ELF-1 (cell line): ENCODE measurements at regions not wholly inside any gene's neighbourhood (a gene's known extent, or its start where the extent isn't known, plus 50 kb on each side); places are given as distances from the start of the nearest gene placed in this dataset.
A peak's percentile ranks its signal among the peaks of the same experiment; 100 is the strongest.

Experiments used
- DNase-seq: peaks from one replicate; pipeline ENCODE4 v3.0.0-alpha.2; 2016; ENCODE audit warnings: low read depth, low spot score

- no peak for DNase-seq
These were observed 804.4 kb upstream of the CELF4 start for GRCh38 chr18:38369772-38370690.

GRCh38 chr18:38368886-38369285 is 803.3 kb upstream of the CELF4 start:
- no peak for DNase-seq

GRCh38 chr18:38368246-38368645 is 802.6 kb upstream of the CELF4 start:
- no peak for DNase-seq

GRCh38 chr18:38367473-38367872 is 801.9 kb upstream of the CELF4 start:
- no peak for DNase-seq

GRCh38 chr18:38362286-38362792 is 796.7 kb upstream of the CELF4 start:
- no peak for DNase-seq

GRCh38 chr18:38358805-38359657 is 793.4 kb upstream of the CELF4 start:
- peak; percentile 16 for DNase-seq

GRCh38 chr18:38353149-38353548 is 787.6 kb upstream of the CELF4 start:
- DNase-seq: no peak

GRCh38 chr18:38350141-38350540 is 784.5 kb upstream of the CELF4 start:
- no peak for DNase-seq

- DNase-seq: no peak
These were observed 765.0 kb upstream of the CELF4 start for GRCh38 chr18:38330573-38330972.

GRCh38 chr18:38329145-38329544 is 763.5 kb upstream of the CELF4 start:
- no peak for DNase-seq

GRCh38 chr18:38322206-38322605 is 756.6 kb upstream of the CELF4 start:
- DNase-seq: no peak

GRCh38 chr18:38321262-38321661 is 755.7 kb upstream of the CELF4 start:
- no peak for DNase-seq

GRCh38 chr18:38318416-38318815 is 752.8 kb upstream of the CELF4 start:
- no peak for DNase-seq

GRCh38 chr18:38313831-38314230 is 748.2 kb upstream of the CELF4 start:
- DNase-seq: no peak

GRCh38 chr18:38312532-38312931 is 746.9 kb upstream of the CELF4 start:
- DNase-seq: no peak

- no peak for DNase-seq
These were observed 745.3 kb upstream of the CELF4 start for GRCh38 chr18:38310936-38311335.

- no peak for DNase-seq
These were observed 742.3 kb upstream of the CELF4 start for GRCh38 chr18:38307914-38308313.

- no peak for DNase-seq
These were observed 740.4 kb upstream of the CELF4 start for GRCh38 chr18:38305961-38306360.

- DNase-seq: no peak
These were observed 736.0 kb upstream of the CELF4 start for GRCh38 chr18:38301621-38302020.

GRCh38 chr18:38297910-38298309 is 732.3 kb upstream of the CELF4 start:
- DNase-seq: no peak

GRCh38 chr18:38290229-38290628 is 724.6 kb upstream of the CELF4 start:
- DNase-seq: no peak

- DNase-seq: no peak
These were observed 719.4 kb upstream of the CELF4 start for GRCh38 chr18:38284972-38285371.
